ENCODE measurements at regions not wholly inside any gene's neighbourhood (a gene's known extent, or its start where the extent isn't known, plus 50 kb on each side); places are given as distances from the start of the nearest gene placed in this dataset.

DNA sequence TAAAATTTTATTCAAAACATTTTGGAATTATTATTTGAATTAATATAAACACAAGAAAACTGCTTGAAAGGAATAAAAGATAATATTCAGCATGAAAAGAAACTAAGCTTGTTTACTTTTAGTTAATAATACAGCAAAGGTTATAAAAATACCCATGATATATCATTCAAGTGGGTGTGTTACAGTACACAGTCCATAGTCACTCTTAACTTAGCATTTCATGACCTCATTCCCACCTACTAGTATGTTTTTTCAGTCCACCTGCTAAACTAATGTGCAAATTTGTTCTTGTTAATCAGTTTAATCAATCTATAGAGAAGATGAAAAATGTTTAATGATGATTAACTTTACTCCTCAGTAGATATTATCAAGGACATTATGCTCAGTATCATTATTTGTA lies 841.4 kb upstream of the EPHA7 start:
- Histone ChIP-seq H3K36me3 (ENCODE audit: control insufficient read depth in 4 of 4, insufficient read depth in 3 of 4, low read depth in 1 of 4, low read length in 3 of 4) (no peaks in the 10 kb centered on the region), H3K9me3 (ENCODE audit: control insufficient read depth in 4 of 4, low read length in 3 of 4) (no peaks in the 10 kb centered on the region), H3K4me3 (ENCODE audit: low read depth in 1 of 3, low read length in 3 of 3) (no peak overlapping the region), H3K27me3 (ENCODE audit: control insufficient read depth in 4 of 4, insufficient read depth in 4 of 4, low read length in 3 of 4) (no peaks in the 10 kb centered on the region), H3K9ac (ENCODE audit: low read depth in 1 of 2, low read length in 2 of 2) (no peak overlapping the region), H3K27ac (ENCODE audit: low read depth in 1 of 2, low read length in 2 of 2) (no peak overlapping the region), H3K4me1 (ENCODE audit: control insufficient read depth in 4 of 4, insufficient read depth in 4 of 4, low read length in 3 of 4) (no peaks in the 10 kb centered on the region)
- DNase-seq (ENCODE audit: low spot score), result no peak
- TF ChIP-seq HNF4G (IDR thresholded peaks at IDR 0.05), result no peak
- TF ChIP-seq SP1 (IDR thresholded peaks at IDR 0.05), result no peak
- TF ChIP-seq GABPA (IDR thresholded peaks at IDR 0.05 in 1 of 2, conservative IDR thresholded peaks at IDR 0.05 in 1 of 2), result no peak
- no peak for TF ChIP-seq RXRA (IDR thresholded peaks at IDR 0.05)
- no peak for TF ChIP-seq FOXA2 (IDR thresholded peaks at IDR 0.05)
- TF ChIP-seq FOXA1 (IDR thresholded peaks at IDR 0.05), result no peak
- TF ChIP-seq, protein P1, sequence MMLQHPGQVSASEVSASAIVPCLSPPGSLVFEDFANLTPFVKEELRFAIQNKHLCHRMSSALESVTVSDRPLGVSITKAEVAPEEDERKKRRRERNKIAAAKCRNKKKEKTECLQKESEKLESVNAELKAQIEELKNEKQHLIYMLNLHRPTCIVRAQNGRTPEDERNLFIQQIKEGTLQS (IDR thresholded peaks at IDR 0.05), result no peak
- TF ChIP-seq, protein P2, sequence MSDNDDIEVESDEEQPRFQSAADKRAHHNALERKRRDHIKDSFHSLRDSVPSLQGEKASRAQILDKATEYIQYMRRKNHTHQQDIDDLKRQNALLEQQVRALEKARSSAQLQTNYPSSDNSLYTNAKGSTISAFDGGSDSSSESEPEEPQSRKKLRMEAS (IDR thresholded peaks at IDR 0.05), result no peak
- TF ChIP-seq, protein P3, sequence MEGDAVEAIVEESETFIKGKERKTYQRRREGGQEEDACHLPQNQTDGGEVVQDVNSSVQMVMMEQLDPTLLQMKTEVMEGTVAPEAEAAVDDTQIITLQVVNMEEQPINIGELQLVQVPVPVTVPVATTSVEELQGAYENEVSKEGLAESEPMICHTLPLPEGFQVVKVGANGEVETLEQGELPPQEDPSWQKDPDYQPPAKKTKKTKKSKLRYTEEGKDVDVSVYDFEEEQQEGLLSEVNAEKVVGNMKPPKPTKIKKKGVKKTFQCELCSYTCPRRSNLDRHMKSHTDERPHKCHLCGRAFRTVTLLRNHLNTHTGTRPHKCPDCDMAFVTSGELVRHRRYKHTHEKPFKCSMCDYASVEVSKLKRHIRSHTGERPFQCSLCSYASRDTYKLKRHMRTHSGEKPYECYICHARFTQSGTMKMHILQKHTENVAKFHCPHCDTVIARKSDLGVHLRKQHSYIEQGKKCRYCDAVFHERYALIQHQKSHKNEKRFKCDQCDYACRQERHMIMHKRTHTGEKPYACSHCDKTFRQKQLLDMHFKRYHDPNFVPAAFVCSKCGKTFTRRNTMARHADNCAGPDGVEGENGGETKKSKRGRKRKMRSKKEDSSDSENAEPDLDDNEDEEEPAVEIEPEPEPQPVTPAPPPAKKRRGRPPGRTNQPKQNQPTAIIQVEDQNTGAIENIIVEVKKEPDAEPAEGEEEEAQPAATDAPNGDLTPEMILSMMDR (IDR thresholded peaks at IDR 0.05; ENCODE audit: low read depth, low read length, missing input control), result no peak
- TF ChIP-seq, protein P4, sequence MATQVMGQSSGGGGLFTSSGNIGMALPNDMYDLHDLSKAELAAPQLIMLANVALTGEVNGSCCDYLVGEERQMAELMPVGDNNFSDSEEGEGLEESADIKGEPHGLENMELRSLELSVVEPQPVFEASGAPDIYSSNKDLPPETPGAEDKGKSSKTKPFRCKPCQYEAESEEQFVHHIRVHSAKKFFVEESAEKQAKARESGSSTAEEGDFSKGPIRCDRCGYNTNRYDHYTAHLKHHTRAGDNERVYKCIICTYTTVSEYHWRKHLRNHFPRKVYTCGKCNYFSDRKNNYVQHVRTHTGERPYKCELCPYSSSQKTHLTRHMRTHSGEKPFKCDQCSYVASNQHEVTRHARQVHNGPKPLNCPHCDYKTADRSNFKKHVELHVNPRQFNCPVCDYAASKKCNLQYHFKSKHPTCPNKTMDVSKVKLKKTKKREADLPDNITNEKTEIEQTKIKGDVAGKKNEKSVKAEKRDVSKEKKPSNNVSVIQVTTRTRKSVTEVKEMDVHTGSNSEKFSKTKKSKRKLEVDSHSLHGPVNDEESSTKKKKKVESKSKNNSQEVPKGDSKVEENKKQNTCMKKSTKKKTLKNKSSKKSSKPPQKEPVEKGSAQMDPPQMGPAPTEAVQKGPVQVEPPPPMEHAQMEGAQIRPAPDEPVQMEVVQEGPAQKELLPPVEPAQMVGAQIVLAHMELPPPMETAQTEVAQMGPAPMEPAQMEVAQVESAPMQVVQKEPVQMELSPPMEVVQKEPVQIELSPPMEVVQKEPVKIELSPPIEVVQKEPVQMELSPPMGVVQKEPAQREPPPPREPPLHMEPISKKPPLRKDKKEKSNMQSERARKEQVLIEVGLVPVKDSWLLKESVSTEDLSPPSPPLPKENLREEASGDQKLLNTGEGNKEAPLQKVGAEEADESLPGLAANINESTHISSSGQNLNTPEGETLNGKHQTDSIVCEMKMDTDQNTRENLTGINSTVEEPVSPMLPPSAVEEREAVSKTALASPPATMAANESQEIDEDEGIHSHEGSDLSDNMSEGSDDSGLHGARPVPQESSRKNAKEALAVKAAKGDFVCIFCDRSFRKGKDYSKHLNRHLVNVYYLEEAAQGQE (IDR thresholded peaks at IDR 0.05), result no peak
- TF ChIP-seq EGR1 (IDR thresholded peaks at IDR 0.05; ENCODE audit: low read depth in 2 of 2), result no peak
- TF ChIP-seq YY1 (IDR thresholded peaks at IDR 0.05), result no peak
- no peak for TF ChIP-seq JUND (IDR thresholded peaks at IDR 0.05)

DNA sequence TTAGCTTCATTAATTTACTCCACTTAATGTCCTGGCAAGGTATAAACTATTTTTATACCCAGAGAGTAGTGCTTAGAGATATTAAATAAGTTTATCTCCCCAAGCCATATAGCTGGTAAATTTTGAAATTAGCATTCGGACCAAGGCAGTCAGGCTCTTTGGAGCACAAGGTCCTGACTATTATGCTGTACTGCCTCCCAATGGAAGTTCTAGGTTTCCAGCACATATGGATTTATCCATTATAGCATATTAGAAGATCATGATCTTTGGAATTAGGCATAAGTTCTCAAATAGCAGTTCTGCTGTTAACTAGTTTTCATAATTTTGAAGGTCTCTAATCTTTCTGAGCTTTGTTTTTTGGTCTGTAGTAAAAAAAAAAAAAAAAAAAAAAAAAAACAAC lies 835.3 kb upstream of the EPHA7 start:
- Histone ChIP-seq H3K27ac (ENCODE audit: low read depth in 1 of 2, low read length in 2 of 2) (no peak overlapping the region), H3K27me3 (ENCODE audit: control insufficient read depth in 4 of 4, insufficient read depth in 4 of 4, low read length in 3 of 4) (no peaks in the 10 kb centered on the region), H3K4me1 (ENCODE audit: control insufficient read depth in 4 of 4, insufficient read depth in 4 of 4, low read length in 3 of 4) (no peaks in the 10 kb centered on the region), H3K36me3 (ENCODE audit: control insufficient read depth in 4 of 4, insufficient read depth in 3 of 4, low read depth in 1 of 4, low read length in 3 of 4) (no peaks in the 10 kb centered on the region), H3K9ac (ENCODE audit: low read depth in 1 of 2, low read length in 2 of 2) (no peak overlapping the region), H3K4me3 (ENCODE audit: low read depth in 1 of 3, low read length in 3 of 3) (no peak overlapping the region), H3K9me3 (ENCODE audit: control insufficient read depth in 4 of 4, low read length in 3 of 4) (no peaks in the 10 kb centered on the region)
- 63% methylated on average over 1 of the region's 1 CpG for WGBS
- TF ChIP-seq, protein P5, sequence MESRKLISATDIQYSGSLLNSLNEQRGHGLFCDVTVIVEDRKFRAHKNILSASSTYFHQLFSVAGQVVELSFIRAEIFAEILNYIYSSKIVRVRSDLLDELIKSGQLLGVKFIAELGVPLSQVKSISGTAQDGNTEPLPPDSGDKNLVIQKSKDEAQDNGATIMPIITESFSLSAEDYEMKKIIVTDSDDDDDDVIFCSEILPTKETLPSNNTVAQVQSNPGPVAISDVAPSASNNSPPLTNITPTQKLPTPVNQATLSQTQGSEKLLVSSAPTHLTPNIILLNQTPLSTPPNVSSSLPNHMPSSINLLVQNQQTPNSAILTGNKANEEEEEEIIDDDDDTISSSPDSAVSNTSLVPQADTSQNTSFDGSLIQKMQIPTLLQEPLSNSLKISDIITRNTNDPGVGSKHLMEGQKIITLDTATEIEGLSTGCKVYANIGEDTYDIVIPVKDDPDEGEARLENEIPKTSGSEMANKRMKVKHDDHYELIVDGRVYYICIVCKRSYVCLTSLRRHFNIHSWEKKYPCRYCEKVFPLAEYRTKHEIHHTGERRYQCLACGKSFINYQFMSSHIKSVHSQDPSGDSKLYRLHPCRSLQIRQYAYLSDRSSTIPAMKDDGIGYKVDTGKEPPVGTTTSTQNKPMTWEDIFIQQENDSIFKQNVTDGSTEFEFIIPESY (IDR thresholded peaks at IDR 0.05), result no peak
- TF ChIP-seq RAD21 (IDR thresholded peaks at IDR 0.05), result peak in 1 of 2 donors; percentile 19
- no peak for DNase-seq (ENCODE audit: low spot score)
